ENCODE measurements at regions not wholly inside any gene's neighbourhood (a gene's known extent, or its start where the extent isn't known, plus 50 kb on each side); places are given as distances from the start of the nearest gene placed in this dataset.
"Not testable (repeated sequence)": the region's sequence is repeated elsewhere in the genome, so short reads cannot be mapped to it uniquely, and the experiment has no call there.

- H3K27me3 ChIP-seq (ENCODE audit: control insufficient read depth, insufficient read depth, low read length): no peaks in the 10 kb centered on the region
- no peak overlapping the region for H3K27ac ChIP-seq (ENCODE audit: low read depth in 2 of 2, low read length in 2 of 2)
- no peak overlapping the region for H3K4me3 ChIP-seq (ENCODE audit: low read length in 3 of 3)
- no peak for TF ChIP-seq CTCF (IDR thresholded peaks at IDR 0.05; ENCODE audit: borderline replicate concordance, extremely low read depth, insufficient read depth)
- H3K9ac ChIP-seq (ENCODE audit: low read length in 3 of 3): no peak overlapping the region
- intact Hi-C loops (cut with DNase I): no loop called here
- no peak for FAIRE-seq
- H3K36me3 ChIP-seq (ENCODE audit: control insufficient read depth in 2 of 3, insufficient read depth in 3 of 3, low read length in 3 of 3): no peaks in the 10 kb centered on the region
- H3K4me1 ChIP-seq (ENCODE audit: control insufficient read depth in 2 of 3, insufficient read depth in 2 of 3, low read depth in 1 of 3, low read length in 3 of 3): no peaks in the 10 kb centered on the region
- no peak for DNase-seq
- H3K9me3 ChIP-seq (ENCODE audit: control insufficient read depth in 2 of 3, insufficient read depth in 1 of 3, low read length in 3 of 3): no peaks in the 10 kb centered on the region
Observed at GRCh38 chr17:33925649-33926048, 329.4 kb upstream of the CCL2 start.

GRCh38 chr17:33927732-33928133, 327.4 kb upstream of the CCL2 start:
- Histone ChIP-seq H3K27ac (ENCODE audit: low read depth in 2 of 2, low read length in 2 of 2) (no peak overlapping the region), H3K4me3 (ENCODE audit: low read length in 3 of 3) (no peak overlapping the region), H3K4me1 (ENCODE audit: control insufficient read depth in 2 of 3, insufficient read depth in 2 of 3, low read depth in 1 of 3, low read length in 3 of 3) (no peaks in the 10 kb centered on the region), H3K27me3 (ENCODE audit: control insufficient read depth, insufficient read depth, low read length) (no peaks in the 10 kb centered on the region), H3K36me3 (ENCODE audit: control insufficient read depth in 2 of 3, insufficient read depth in 3 of 3, low read length in 3 of 3) (no peaks in the 10 kb centered on the region), H3K9ac (ENCODE audit: low read length in 3 of 3) (no peak overlapping the region), H3K9me3 (ENCODE audit: control insufficient read depth in 2 of 3, insufficient read depth in 1 of 3, low read length in 3 of 3) (no peaks in the 10 kb centered on the region)
- intact Hi-C loops (cut with DNase I): no loop called here
- FAIRE-seq (no peak), DNase-seq (peak in 1 of 5 donors; percentile 35)
- TF ChIP-seq CTCF (IDR thresholded peaks at IDR 0.05; ENCODE audit: borderline replicate concordance, extremely low read depth, insufficient read depth): peak; percentile 16

- FAIRE-seq (no peak), DNase-seq (peak in 1 of 5 donors; percentile 39)
- no peak overlapping the region for H3K9ac ChIP-seq (ENCODE audit: low read length in 3 of 3)
- no peaks in the 10 kb centered on the region for H3K36me3 ChIP-seq (ENCODE audit: control insufficient read depth in 2 of 3, insufficient read depth in 3 of 3, low read length in 3 of 3)
- H3K4me1 ChIP-seq (ENCODE audit: control insufficient read depth in 2 of 3, insufficient read depth in 2 of 3, low read depth in 1 of 3, low read length in 3 of 3): no peaks in the 10 kb centered on the region
- no peak overlapping the region for H3K4me3 ChIP-seq (ENCODE audit: low read length in 3 of 3)
- no peaks in the 10 kb centered on the region for H3K27me3 ChIP-seq (ENCODE audit: control insufficient read depth, insufficient read depth, low read length)
- intact Hi-C loops (cut with DNase I): no loop called here
- H3K27ac ChIP-seq (ENCODE audit: low read depth in 2 of 2, low read length in 2 of 2): no peak overlapping the region
- H3K9me3 ChIP-seq (ENCODE audit: control insufficient read depth in 2 of 3, insufficient read depth in 1 of 3, low read length in 3 of 3): no peaks in the 10 kb centered on the region
- TF ChIP-seq CTCF (IDR thresholded peaks at IDR 0.05; ENCODE audit: borderline replicate concordance, extremely low read depth, insufficient read depth): no peak
Observed at GRCh38 chr17:33929181-33929724, 325.8 kb upstream of the CCL2 start.

- H3K4me1 ChIP-seq (ENCODE audit: control insufficient read depth in 2 of 3, insufficient read depth in 2 of 3, low read depth in 1 of 3, low read length in 3 of 3); H3K27ac ChIP-seq (ENCODE audit: low read depth in 2 of 2, low read length in 2 of 2); FAIRE-seq; intact Hi-C loops (cut with DNase I); DNase-seq; H3K36me3 ChIP-seq (ENCODE audit: control insufficient read depth in 2 of 3, insufficient read depth in 3 of 3, low read length in 3 of 3); H3K9me3 ChIP-seq (ENCODE audit: control insufficient read depth in 2 of 3, insufficient read depth in 1 of 3, low read length in 3 of 3); H3K27me3 ChIP-seq (ENCODE audit: control insufficient read depth, insufficient read depth, low read length); H3K4me3 ChIP-seq (ENCODE audit: low read length in 3 of 3); H3K9ac ChIP-seq (ENCODE audit: low read length in 3 of 3): not testable (repeated sequence)
Observed at GRCh38 chr17:33931148-33931814, 323.8 kb upstream of the CCL2 start.

Measured in kidney (tissue), 13 donors.